ENCODE measurements at regions not wholly inside any gene's neighbourhood (a gene's known extent, or its start where the extent isn't known, plus 50 kb on each side); places are given as distances from the start of the nearest gene placed in this dataset.
"Not testable (repeated sequence)": the region's sequence is repeated elsewhere in the genome, so short reads cannot be mapped to it uniquely, and the experiment has no call there.

GRCh38 chr20:40882152-40882551 lies 146.5 kb upstream of the TOP1 start:
- WGBS, 2 donors, result 69 to 75% methylated on average over 4 of the region's 4 CpGs
- intact Hi-C loops (cut with DNase I), result no loop called here
- ATAC-seq, result no peak
- no peak for DNase-seq
- FAIRE-seq, result no peak
- Histone ChIP-seq H3K27ac (no peak overlapping the region), H3K4me3 (no peak overlapping the region), H3K9me3 (no peaks in the 10 kb centered on the region), H3K27me3 (no peaks in the 10 kb centered on the region), H3K4me1 (no peaks in the 10 kb centered on the region), H3K36me3 (no peaks in the 10 kb centered on the region)
- TF ChIP-seq CTCF (IDR thresholded peaks at IDR 0.05), result no peak

- 34 to 43% methylated on average over 2 of the region's 2 CpGs for WGBS, 2 donors
- Histone ChIP-seq H3K4me3 (no peak overlapping the region), H3K4me1 (no peaks in the 10 kb centered on the region), H3K27me3 (no peaks in the 10 kb centered on the region), H3K9me3 (no peaks in the 10 kb centered on the region), H3K27ac (no peak overlapping the region), H3K36me3 (no peaks in the 10 kb centered on the region)
- intact Hi-C loops (cut with DNase I), result no loop called here
- DNase-seq (no peak), ATAC-seq (no peak), FAIRE-seq (no peak)
- no peak for TF ChIP-seq CTCF (IDR thresholded peaks at IDR 0.05)
Observed at GRCh38 chr20:40883097-40883496, 145.5 kb upstream of the TOP1 start.

GRCh38 chr20:40887105-40887504 lies 141.5 kb upstream of the TOP1 start:
- no peaks in the 10 kb centered on the region for H3K36me3 ChIP-seq
- H3K4me3 ChIP-seq, result no peak overlapping the region
- no peak overlapping the region for H3K27ac ChIP-seq
- no peaks in the 10 kb centered on the region for H3K27me3 ChIP-seq
- intact Hi-C loops (cut with DNase I), result no loop called here
- TF ChIP-seq CTCF (IDR thresholded peaks at IDR 0.05), result no peak
- FAIRE-seq, result no peak
- no peaks in the 10 kb centered on the region for H3K4me1 ChIP-seq
- 15 to 17% methylated on average over 13 of the region's 13 CpGs for WGBS, 2 donors
- DNase-seq, result peak in 2 of 6 donors; percentile 22 to 48
- H3K9me3 ChIP-seq, result no peaks in the 10 kb centered on the region
- peak in 2 of 4 donors; percentile 27 to 54 for ATAC-seq

GRCh38 chr20:40889266-40889665 lies 139.4 kb upstream of the TOP1 start:
- H3K4me3 ChIP-seq; ATAC-seq; H3K27me3 ChIP-seq; FAIRE-seq; intact Hi-C loops (cut with DNase I); H3K4me1 ChIP-seq; H3K36me3 ChIP-seq; H3K27ac ChIP-seq; DNase-seq; H3K9me3 ChIP-seq: not testable (repeated sequence)
- 94% methylated on average over 3 of the region's 3 CpGs for WGBS, 2 donors

- intact Hi-C loops (cut with DNase I), result no loop called here
- Histone ChIP-seq H3K27ac (no peak overlapping the region), H3K36me3 (no peaks in the 10 kb centered on the region), H3K27me3 (no peaks in the 10 kb centered on the region), H3K9me3 (no peaks in the 10 kb centered on the region), H3K4me3 (no peak overlapping the region), H3K4me1 (no peaks in the 10 kb centered on the region)
- ATAC-seq (no peak), DNase-seq (no peak), FAIRE-seq (no peak)
- WGBS, 2 donors, result 92 to 98% methylated on average over 2 of the region's 2 CpGs
- no peak for TF ChIP-seq CTCF (IDR thresholded peaks at IDR 0.05)
Observed at GRCh38 chr20:40890181-40890580, 138.4 kb upstream of the TOP1 start.

GRCh38 chr20:40890635-40891034 lies 138.0 kb upstream of the TOP1 start:
- DNase-seq (no peak), ATAC-seq (no peak), FAIRE-seq (no peak)
- Histone ChIP-seq H3K27me3 (no peaks in the 10 kb centered on the region), H3K36me3 (no peaks in the 10 kb centered on the region), H3K4me1 (no peaks in the 10 kb centered on the region), H3K4me3 (no peak overlapping the region), H3K27ac (no peak overlapping the region), H3K9me3 (no peaks in the 10 kb centered on the region)
- intact Hi-C loops (cut with DNase I), result no loop called here
- no peak for TF ChIP-seq CTCF (IDR thresholded peaks at IDR 0.05)
